ENCODE measurements at regions not wholly inside any gene's neighbourhood (a gene's known extent, or its start where the extent isn't known, plus 50 kb on each side); places are given as distances from the start of the nearest gene placed in this dataset.

DNA sequence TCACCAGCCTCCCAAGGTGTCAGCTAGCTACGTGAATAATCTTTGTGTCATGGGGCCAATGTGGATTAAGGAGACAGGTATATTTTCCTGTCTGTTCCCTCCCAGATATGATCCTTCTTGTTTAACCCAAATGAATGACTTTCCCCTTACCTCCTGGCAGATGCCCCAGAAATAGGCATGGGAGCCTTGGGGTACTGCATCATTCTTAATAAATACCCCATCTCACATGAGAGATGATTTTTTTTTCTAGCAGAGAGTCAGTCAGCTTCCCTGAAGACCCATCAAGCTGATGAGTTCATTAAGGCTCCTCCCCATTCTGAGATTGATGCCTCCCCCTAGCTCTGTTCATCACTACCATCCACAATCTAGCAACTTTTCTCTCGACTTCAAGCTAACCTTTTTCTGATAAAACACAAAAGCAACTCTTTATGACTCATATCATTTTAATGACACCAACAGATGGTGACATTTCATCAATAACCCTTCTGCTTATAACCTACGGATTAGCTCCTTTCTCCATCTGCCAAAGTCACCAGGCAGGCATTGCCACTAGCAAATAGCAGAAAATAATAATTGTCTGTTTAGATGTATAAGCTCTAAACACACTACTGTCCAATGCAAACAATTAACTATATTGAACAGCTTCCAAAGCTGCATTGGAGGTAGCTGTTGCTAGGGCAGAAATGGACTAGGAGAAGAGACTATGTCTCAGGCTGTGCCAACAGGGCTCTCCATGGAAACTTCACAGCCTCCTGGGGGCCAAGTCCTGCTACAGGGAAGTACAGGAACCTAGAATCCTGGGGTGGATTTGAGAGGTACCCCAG is 143.7 kb downstream of the ACER2 start:
- TF ChIP-seq, protein P1, sequence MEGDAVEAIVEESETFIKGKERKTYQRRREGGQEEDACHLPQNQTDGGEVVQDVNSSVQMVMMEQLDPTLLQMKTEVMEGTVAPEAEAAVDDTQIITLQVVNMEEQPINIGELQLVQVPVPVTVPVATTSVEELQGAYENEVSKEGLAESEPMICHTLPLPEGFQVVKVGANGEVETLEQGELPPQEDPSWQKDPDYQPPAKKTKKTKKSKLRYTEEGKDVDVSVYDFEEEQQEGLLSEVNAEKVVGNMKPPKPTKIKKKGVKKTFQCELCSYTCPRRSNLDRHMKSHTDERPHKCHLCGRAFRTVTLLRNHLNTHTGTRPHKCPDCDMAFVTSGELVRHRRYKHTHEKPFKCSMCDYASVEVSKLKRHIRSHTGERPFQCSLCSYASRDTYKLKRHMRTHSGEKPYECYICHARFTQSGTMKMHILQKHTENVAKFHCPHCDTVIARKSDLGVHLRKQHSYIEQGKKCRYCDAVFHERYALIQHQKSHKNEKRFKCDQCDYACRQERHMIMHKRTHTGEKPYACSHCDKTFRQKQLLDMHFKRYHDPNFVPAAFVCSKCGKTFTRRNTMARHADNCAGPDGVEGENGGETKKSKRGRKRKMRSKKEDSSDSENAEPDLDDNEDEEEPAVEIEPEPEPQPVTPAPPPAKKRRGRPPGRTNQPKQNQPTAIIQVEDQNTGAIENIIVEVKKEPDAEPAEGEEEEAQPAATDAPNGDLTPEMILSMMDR (conservative IDR thresholded peaks at IDR 0.05; ENCODE audit: low read depth, low read length): no peak
- H3K4me3 ChIP-seq (ENCODE audit: low read length): no peak overlapping the region
- DNase-seq (ENCODE audit: low read depth): no peak

DNA sequence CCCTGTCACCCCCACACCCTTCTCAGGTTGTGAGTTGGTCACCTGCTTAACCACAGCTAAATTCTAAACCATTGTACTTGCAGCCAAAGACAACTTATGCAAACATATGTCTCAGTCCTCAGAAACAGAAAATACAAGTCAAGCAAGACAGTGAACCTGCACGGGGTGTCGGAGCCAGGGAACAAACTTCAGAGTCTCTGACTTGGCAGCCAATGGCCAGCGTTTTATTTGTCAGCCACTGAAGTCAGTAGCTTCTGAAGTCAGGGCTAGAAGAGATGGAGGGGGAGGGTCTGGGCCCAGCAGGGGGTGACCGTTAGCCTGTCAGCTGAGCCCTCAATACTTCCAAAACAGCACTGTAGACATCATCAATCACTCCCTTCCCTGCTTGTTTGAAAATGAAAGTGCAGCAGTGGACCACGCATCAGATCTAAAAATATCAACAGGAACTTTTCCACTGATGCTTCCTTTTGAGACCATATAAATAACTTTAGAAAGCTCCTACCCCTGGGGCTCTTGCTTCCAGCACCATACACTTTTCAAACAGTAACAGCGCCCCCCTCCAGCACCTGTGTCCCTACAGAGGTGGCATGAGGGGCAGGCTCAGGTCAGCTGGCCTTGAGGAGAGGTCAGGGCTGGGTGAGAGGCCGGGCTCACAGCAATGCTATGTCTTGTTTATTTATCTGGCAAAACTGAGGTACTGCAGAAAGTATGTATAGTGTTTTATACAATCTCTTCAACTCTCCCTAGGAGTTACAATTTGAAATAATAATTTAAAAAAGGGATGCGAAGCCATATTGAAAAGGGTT is 142.5 kb downstream of the ACER2 start:
- no peak for DNase-seq (ENCODE audit: low read depth)
- TF ChIP-seq, protein P1 (conservative IDR thresholded peaks at IDR 0.05; ENCODE audit: low read depth, low read length): no peak
- no peak overlapping the region for H3K4me3 ChIP-seq (ENCODE audit: low read length)

DNA sequence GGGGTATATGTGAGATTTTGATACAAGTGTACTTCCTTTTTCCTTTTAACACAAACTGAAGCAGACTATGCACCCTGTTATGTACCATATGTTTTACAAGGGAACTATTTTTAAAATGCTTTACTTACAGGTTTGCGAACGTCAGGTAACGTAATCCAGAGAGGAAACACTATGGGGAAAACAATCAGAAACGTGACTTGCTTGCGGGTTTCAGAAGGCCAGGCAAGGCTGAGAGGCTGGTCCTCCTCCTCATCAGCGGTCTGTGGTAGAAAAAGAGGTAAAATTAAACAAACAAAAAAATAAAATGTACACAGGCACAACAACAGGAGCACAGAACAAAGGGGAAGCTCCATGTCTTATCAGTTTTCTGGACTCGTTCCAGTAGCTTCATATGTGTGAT is 141.2 kb downstream of the ACER2 start:
- no peak for DNase-seq (ENCODE audit: low read depth)
- H3K4me3 ChIP-seq (ENCODE audit: low read length): no peak overlapping the region
- TF ChIP-seq, protein P1 (conservative IDR thresholded peaks at IDR 0.05; ENCODE audit: low read depth, low read length): no peak

DNA sequence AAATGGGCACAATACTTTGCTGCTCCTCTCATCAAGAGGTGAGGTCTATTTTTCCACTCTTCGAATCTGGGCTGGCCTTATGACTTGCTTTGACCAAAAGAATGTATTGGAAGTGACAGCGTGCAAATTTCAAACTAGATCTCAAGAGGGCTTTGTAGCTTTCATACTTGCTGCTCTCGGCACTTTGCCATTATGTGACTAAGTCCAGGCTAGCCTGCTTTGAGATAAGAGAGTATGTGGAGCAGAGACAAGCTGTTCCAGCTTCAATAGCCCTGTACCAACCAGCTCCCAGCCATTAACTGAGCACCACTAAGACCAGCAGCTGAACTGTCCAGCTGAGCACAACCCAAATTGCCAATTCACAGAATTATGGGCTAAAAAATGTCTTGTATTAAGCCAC is 124.6 kb downstream of the ACER2 start:
- DNase-seq (ENCODE audit: low read depth): peak; percentile 9
- TF ChIP-seq, protein P1 (conservative IDR thresholded peaks at IDR 0.05; ENCODE audit: low read depth, low read length): no peak

GRCh38 chr9:19527663-19528062 is 118.9 kb downstream of the ACER2 start:
- no peak overlapping the region for H3K4me3 ChIP-seq (ENCODE audit: low read length)
- TF ChIP-seq, protein P1 (conservative IDR thresholded peaks at IDR 0.05; ENCODE audit: low read depth, low read length): no peak
- DNase-seq (ENCODE audit: low read depth): no peak

More for the DNA sequence above, 124.6 kb downstream of the ACER2 start:
- no peak overlapping the region for H3K4me3 ChIP-seq (ENCODE audit: low read length)

DNA sequence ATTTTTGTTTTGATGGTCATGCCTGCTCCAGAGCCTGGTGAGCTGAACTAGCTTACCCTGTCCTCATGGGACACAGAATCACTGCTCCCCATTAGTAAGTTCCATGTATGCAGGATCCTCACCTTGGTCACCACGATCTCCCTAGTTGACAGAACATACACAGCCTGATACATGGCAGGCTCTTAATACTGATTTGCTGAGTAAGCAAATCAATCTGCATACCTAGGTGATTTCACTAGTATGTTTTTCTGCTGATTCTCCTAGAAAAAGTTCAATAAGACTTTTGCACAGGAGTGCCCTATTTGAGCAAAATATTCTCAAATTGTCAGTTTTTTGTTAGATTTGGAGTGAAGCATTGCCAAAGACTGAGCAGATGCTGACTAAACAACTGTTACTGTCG is 113.7 kb downstream of the ACER2 start:
- no peak overlapping the region for H3K4me3 ChIP-seq (ENCODE audit: low read length)
- TF ChIP-seq, protein P1 (conservative IDR thresholded peaks at IDR 0.05; ENCODE audit: low read depth, low read length): no peak
- DNase-seq (ENCODE audit: low read depth): no peak
